GM12873 (cell line): ENCODE measurements at regions not wholly inside any gene's neighbourhood (a gene's known extent, or its start where the extent isn't known, plus 50 kb on each side); places are given as distances from the start of the nearest gene placed in this dataset.

Experiments used
- TF ChIP-seq, protein P1 (sequence below): IDR thresholded peaks from 2 replicates; pipeline ENCODE4 v1.5.1; 2012; ENCODE audit warnings: low read depth, mild to moderate bottlenecking, moderate library complexity, low read length, control low read depth; ENCODE audit not compliant: insufficient read depth; ENCODE audit errors: missing control alignments

DNA sequence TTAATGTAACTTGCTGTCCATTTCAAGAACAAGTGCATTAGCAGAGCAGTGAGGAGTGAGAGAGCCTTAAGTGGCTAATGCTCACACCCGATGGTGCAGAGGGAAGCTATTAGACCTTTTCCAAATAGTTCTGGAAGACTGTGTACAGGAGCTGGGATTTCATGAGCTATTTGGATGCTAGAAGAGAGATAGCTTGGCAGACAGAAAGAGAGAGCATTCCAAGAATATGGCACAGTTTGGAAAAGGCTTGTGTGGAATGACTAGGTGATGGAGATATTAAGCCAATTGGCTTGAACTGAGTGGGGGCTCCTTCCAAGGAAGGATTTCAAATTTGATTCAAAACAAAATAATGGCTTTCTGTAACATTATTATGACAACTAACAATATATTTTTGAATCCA lies 1097.2 kb upstream of the TENM3 start:
- TF ChIP-seq, protein P1, sequence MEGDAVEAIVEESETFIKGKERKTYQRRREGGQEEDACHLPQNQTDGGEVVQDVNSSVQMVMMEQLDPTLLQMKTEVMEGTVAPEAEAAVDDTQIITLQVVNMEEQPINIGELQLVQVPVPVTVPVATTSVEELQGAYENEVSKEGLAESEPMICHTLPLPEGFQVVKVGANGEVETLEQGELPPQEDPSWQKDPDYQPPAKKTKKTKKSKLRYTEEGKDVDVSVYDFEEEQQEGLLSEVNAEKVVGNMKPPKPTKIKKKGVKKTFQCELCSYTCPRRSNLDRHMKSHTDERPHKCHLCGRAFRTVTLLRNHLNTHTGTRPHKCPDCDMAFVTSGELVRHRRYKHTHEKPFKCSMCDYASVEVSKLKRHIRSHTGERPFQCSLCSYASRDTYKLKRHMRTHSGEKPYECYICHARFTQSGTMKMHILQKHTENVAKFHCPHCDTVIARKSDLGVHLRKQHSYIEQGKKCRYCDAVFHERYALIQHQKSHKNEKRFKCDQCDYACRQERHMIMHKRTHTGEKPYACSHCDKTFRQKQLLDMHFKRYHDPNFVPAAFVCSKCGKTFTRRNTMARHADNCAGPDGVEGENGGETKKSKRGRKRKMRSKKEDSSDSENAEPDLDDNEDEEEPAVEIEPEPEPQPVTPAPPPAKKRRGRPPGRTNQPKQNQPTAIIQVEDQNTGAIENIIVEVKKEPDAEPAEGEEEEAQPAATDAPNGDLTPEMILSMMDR: no peak

- TF ChIP-seq, protein P1: no peak
These were observed 1095.7 kb upstream of the TENM3 start for GRCh38 chr4:181147416-181147951.

DNA sequence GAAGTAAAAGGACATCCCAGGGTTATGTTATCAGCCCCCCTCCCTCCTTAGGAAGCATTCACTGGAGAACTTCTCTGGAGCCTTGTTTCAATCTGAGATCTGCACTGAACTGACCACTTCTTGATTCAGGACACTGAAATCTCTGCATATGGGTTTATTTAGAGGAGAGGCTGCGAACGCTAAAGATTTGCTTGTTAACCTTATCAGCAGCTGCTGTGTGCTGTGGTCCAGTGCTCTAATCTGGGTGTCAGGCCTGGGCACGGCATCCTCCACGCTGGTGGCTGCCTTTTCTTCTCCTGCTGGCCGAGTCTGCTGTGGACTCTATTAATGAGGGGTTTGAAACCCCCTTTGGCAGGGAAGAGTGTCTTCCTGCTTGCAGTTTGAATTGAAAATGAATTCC lies 1094.7 kb upstream of the TENM3 start:
- TF ChIP-seq, protein P1: no peak

GRCh38 chr4:181150191-181150590 lies 1093.0 kb upstream of the TENM3 start:
- TF ChIP-seq, protein P1: no peak

- TF ChIP-seq, protein P1: no peak
These were observed 1091.3 kb upstream of the TENM3 start for GRCh38 chr4:181151856-181152255.

DNA sequence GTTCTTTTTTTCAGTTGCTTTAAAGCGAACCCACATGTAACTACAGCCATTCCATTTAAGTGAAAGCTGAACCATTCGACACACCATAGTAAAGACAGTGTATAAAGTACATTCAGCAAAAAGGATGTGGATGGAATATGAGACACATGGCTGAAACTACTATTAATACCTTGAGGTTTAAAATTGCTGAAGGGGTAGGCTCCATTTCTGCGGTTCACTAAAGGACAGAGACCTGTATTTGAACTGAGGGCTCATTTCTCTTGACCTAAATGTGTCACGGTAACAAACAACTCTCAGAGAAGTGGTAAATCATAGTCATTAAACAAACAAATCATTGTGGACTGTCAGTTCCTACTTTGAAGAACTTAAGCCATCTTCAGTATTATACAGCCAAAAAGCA lies 1085.6 kb upstream of the TENM3 start:
- TF ChIP-seq, protein P1: no peak

DNA sequence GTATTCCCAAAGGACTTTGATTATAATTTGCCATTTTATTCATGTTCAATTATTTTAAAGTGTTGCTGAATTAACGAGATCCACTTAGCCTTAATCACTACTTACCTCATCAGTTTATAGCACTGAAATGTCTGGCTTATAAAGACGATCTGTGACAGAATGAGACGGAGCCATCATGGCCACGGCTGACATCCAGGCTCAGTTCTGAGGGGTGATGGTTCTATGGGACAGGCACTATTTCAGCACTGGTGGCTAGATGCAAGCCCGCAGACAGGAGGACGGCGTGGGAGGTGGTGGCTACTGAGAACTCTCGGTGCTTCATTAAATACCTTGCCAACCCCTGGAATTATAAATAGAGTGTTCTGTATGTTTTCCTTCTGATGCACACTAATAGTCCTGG lies 1084.2 kb upstream of the TENM3 start:
- TF ChIP-seq, protein P1: no peak

DNA sequence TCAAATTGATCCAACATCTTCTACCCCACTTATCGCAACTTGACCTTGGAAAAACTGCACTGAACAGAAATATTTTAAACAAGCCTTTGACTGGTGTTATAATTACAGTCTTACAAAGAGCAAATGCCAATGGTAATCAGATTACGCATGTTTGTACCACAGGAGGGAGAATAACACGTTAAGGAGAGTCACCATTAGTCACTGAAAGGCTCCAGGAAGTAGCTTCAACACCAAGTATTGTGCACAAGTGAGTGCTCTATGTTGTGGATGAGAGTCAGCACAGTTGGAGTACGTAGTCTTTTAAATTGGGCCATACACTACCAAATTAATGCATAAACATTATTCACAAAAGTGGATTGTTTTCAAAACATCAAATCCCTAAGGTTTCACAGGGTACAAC lies 1081.5 kb upstream of the TENM3 start:
- TF ChIP-seq, protein P1: no peak
